ENCODE measurements at regions not wholly inside any gene's neighbourhood (a gene's known extent, or its start where the extent isn't known, plus 50 kb on each side); places are given as distances from the start of the nearest gene placed in this dataset.

DNA sequence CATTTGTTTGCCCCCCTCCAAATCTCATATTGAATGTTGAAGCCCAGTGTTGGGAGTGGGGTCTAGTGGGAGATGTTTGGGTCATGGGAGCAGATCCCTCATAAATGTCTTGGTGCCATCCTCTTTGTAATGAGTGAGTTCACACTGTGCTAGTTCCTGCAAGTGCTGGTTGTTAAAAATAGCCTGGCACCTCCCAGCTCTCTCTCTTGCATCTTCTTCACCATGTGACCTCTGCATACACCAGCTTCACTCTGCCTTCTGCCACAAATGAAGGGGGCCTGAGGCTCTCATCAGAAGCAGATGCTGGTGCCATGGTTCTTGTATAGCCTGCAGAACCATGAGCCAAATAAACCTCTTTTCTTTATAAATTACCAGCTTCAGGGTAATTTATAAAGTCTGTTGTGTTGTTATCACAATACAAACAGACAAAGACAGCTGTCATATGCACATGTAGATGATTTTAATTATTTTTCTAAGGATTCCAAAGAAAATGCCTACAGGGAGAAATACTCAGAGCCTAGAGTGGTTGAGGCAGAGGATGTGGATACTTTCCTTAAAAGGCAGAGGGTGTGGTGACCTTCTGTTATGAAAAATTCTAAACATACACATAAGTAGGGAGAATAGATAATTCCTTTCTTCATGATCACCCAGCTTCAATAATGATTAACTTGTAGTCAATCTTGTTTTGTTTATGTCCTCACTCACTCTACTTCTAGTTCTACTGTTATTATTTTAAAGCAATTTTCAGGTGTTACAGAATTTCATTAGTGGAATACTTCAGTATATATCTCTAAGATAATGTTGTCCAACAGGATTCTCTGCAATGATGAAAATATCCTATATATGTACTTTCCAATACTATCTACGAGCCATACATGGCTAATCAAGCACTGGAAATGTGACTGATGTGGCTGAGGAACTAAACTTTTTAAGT is 75.1 kb upstream of the RANBP6 start:
- TF ChIP-seq, protein P1, sequence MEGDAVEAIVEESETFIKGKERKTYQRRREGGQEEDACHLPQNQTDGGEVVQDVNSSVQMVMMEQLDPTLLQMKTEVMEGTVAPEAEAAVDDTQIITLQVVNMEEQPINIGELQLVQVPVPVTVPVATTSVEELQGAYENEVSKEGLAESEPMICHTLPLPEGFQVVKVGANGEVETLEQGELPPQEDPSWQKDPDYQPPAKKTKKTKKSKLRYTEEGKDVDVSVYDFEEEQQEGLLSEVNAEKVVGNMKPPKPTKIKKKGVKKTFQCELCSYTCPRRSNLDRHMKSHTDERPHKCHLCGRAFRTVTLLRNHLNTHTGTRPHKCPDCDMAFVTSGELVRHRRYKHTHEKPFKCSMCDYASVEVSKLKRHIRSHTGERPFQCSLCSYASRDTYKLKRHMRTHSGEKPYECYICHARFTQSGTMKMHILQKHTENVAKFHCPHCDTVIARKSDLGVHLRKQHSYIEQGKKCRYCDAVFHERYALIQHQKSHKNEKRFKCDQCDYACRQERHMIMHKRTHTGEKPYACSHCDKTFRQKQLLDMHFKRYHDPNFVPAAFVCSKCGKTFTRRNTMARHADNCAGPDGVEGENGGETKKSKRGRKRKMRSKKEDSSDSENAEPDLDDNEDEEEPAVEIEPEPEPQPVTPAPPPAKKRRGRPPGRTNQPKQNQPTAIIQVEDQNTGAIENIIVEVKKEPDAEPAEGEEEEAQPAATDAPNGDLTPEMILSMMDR (conservative IDR thresholded peaks at IDR 0.05; ENCODE audit: low read depth, low read length): no peak
- TF ChIP-seq EZH2 (IDR thresholded peaks at IDR 0.05; ENCODE audit: low read length, unreplicated experiment): no peak

Measured in PC-3 (cell line).